HEK293T (cell line): ENCODE measurements at regions not wholly inside any gene's neighbourhood (a gene's known extent, or its start where the extent isn't known, plus 50 kb on each side); places are given as distances from the start of the nearest gene placed in this dataset.

Experiments
- ARNT ChIP-seq: fragments of 450-650 bp; IDR thresholded peaks from 2 replicates; pipeline ENCODE4 v1.6.1; 2017; ENCODE audit warnings: mild to moderate bottlenecking
- BHLHE40 ChIP-seq: fragments of 450-650 bp; IDR thresholded peaks from 2 replicates; pipeline ENCODE4 v1.6.1; 2016; ENCODE audit warnings: mild to moderate bottlenecking, moderate library complexity, borderline replicate concordance
- ELF4 ChIP-seq: fragments of 450-650 bp; IDR thresholded peaks from 2 replicates; pipeline ENCODE4 v1.6.1; 2017; ENCODE audit warnings: antibody characterized with exemption
- FOXA1 ChIP-seq: fragments of 450-650 bp; IDR thresholded peaks from 2 replicates; pipeline ENCODE4 v1.6.1; 2016; ENCODE audit warnings: mild to moderate bottlenecking
- FOXK2 ChIP-seq: fragments of 450-650 bp; IDR thresholded peaks from 2 replicates; pipeline ENCODE4 v1.6.1; 2016; ENCODE audit warnings: mild to moderate bottlenecking
- FOXM1 ChIP-seq: fragments of 450-650 bp; IDR thresholded peaks from 2 replicates; pipeline ENCODE4 v1.6.1; 2017; ENCODE audit warnings: mild to moderate bottlenecking, borderline replicate concordance
- HDGF ChIP-seq: fragments of 450-650 bp; IDR thresholded peaks from 2 replicates; pipeline ENCODE4 v1.6.1; 2017; ENCODE audit warnings: antibody characterized with exemption, borderline replicate concordance
- LEF1 ChIP-seq: fragments of 450-650 bp; IDR thresholded peaks from 2 replicates; pipeline ENCODE4 v1.6.1; 2017; ENCODE audit warnings: mild to moderate bottlenecking, borderline replicate concordance
- PKNOX1 ChIP-seq: fragments of 450-650 bp; IDR thresholded peaks from 2 replicates; pipeline ENCODE4 v1.6.1; 2016
- SP1 ChIP-seq: fragments of 450-650 bp; IDR thresholded peaks from 2 replicates; pipeline ENCODE4 v1.6.1; 2017
- SUZ12 ChIP-seq: fragments of 450-650 bp; IDR thresholded peaks from 2 replicates; pipeline ENCODE4 v1.6.1; 2016; ENCODE audit warnings: mild to moderate bottlenecking
- TARDBP ChIP-seq: fragments of 450-650 bp; IDR thresholded peaks from 2 replicates; pipeline ENCODE4 v1.6.1; 2016

GRCh38 chr7:82629583-82629982, 186.0 kb upstream of the CACNA2D1 start:
- TF ChIP-seq FOXK2 (no peak), SP1 (no peak), LEF1 (no peak), ARNT (no peak), BHLHE40 (no peak), HDGF (no peak), ELF4 (no peak), FOXM1 (no peak), TARDBP (no peak), FOXA1 (no peak), SUZ12 (no peak), PKNOX1 (no peak)
